Prostate gland (tissue), 2 donors: ENCODE measurements at regions not wholly inside any gene's neighbourhood (a gene's known extent, or its start where the extent isn't known, plus 50 kb on each side); places are given as distances from the start of the nearest gene placed in this dataset.

Source experiments
- POLR2A ChIP-seq: fragments of 450-650 bp; IDR thresholded peaks from one replicate; pipeline ENCODE4 v1.6.1; 2016; ENCODE audit warnings: antibody characterized with exemption, mild to moderate bottlenecking
- POLR2AphosphoS5 ChIP-seq: sonication (generic); formaldehyde crosslinking; IDR thresholded peaks from one replicate; pipeline ENCODE4 v1.6.1; 2017; ENCODE audit warnings: antibody characterized with exemption
- TF ChIP-seq, protein P1 (sequence below), 4 experiments: fragments of 200-600 bp in 2 of 4; fragments of 450-650 bp in 2 of 4; sonication (generic) in 2 of 4; IDR thresholded peaks; 1 replicate in 3 of 4; 2 replicates in 1 of 4; pipeline ENCODE4 v1.5.1; 2016 to 2019; ENCODE audit warnings: antibody characterized with exemption in 4 of 4, mild to moderate bottlenecking in 2 of 4, moderate library complexity in 2 of 4

GRCh38 chr2:145617906-145618305 is 1098.0 kb upstream of the ZEB2 start:
- TF ChIP-seq, protein P1, sequence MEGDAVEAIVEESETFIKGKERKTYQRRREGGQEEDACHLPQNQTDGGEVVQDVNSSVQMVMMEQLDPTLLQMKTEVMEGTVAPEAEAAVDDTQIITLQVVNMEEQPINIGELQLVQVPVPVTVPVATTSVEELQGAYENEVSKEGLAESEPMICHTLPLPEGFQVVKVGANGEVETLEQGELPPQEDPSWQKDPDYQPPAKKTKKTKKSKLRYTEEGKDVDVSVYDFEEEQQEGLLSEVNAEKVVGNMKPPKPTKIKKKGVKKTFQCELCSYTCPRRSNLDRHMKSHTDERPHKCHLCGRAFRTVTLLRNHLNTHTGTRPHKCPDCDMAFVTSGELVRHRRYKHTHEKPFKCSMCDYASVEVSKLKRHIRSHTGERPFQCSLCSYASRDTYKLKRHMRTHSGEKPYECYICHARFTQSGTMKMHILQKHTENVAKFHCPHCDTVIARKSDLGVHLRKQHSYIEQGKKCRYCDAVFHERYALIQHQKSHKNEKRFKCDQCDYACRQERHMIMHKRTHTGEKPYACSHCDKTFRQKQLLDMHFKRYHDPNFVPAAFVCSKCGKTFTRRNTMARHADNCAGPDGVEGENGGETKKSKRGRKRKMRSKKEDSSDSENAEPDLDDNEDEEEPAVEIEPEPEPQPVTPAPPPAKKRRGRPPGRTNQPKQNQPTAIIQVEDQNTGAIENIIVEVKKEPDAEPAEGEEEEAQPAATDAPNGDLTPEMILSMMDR (IDR thresholded peaks at IDR 0.05), result no peak
- TF ChIP-seq POLR2AphosphoS5, result no peak
- no peak for TF ChIP-seq POLR2A
